Upper lobe of left lung (tissue), 4 donors: ENCODE measurements at regions not wholly inside any gene's neighbourhood (a gene's known extent, or its start where the extent isn't known, plus 50 kb on each side); places are given as distances from the start of the nearest gene placed in this dataset.

Experiments used
- CTCF ChIP-seq, 6 experiments: fragments of 450-650 bp in 4 of 6; fragments of 200-600 bp in 2 of 6; sonication (generic) in 2 of 6; IDR thresholded peaks; one replicate each; pipeline ENCODE4 v1.5.1; 2016 to 2019; ENCODE audit warnings: antibody characterized with exemption in 6 of 6
- POLR2AphosphoS5 ChIP-seq, 2 donors: sonication (generic); formaldehyde crosslinking; IDR thresholded peaks; one replicate each; pipeline ENCODE4 v1.5.1; 2017; ENCODE audit warnings: antibody characterized with exemption in 2 of 2

- TF ChIP-seq CTCF (IDR thresholded peaks at IDR 0.05), result no peak
- no peak for TF ChIP-seq POLR2AphosphoS5 (IDR thresholded peaks at IDR 0.05)
Observed at GRCh38 chr13:40496035-40496810, 170.2 kb downstream of the FOXO1 start.
